Common myeloid progenitor, CD34-positive (primary cell): ENCODE measurements at regions not wholly inside any gene's neighbourhood (a gene's known extent, or its start where the extent isn't known, plus 50 kb on each side); places are given as distances from the start of the nearest gene placed in this dataset.

ENCODE experiments used
- CTCF ChIA-PET: fragments of 350-600 bp; sonication (Branson Sonifier 250); formaldehyde crosslinking; loops from one replicate; lab custom pipeline; 2021; ENCODE audit warnings: antibody characterized with exemption; lab: Charles Lee
- POLR2A ChIA-PET: fragments of 350-600 bp; sonication (Branson Sonifier 250); formaldehyde crosslinking; loops from one replicate; lab custom pipeline; 2021; ENCODE audit warnings: antibody characterized with exemption; lab: Charles Lee
- DNase-seq, 3 donors: peaks; one replicate each; pipeline versions ENCODE4 v3.0.0 to v3.0.0-alpha.2; 2013
- H3K27ac ChIP-seq, 2 experiments: 1 replicate in 1 of 2; 2 replicates in 1 of 2; pipeline ENCODE4 v1.7.0; 2013; ENCODE audit warnings: inconsistent platforms in 2 of 2, low read length in 2 of 2, mild to moderate bottlenecking in 2 of 2, low read depth in 1 of 2, moderate library complexity in 1 of 2; ENCODE audit not compliant: severe bottlenecking in 2 of 2, insufficient read depth in 1 of 2, poor library complexity in 1 of 2
- H3K27me3 ChIP-seq, 5 experiments: replicated peaks in 2 of 5; 1 replicate in 3 of 5; 2 replicates in 2 of 5; pipeline versions ENCODE4 v1.6.1 to v1.7.0; 2013; ENCODE audit warnings: low read length in 4 of 5, mild to moderate bottlenecking in 2 of 5, moderate library complexity in 2 of 5, inconsistent platforms in 1 of 5; ENCODE audit not compliant: insufficient read depth in 5 of 5, control insufficient read depth in 4 of 5
- H3K36me3 ChIP-seq, 4 experiments: 1 replicate in 2 of 4; 2 replicates in 2 of 4; pipeline versions ENCODE4 v1.6.1 to v1.7.0; 2013; ENCODE audit warnings: low read length in 3 of 4, control low read depth in 1 of 4, mild to moderate bottlenecking in 1 of 4; ENCODE audit not compliant: control insufficient read depth in 4 of 4, insufficient read depth in 4 of 4
- H3K4me1 ChIP-seq, 4 experiments: 1 replicate in 3 of 4; 2 replicates in 1 of 4; pipeline versions ENCODE4 v1.6.1 to v1.7.1; 2013; ENCODE audit warnings: low read length in 3 of 4, mild to moderate bottlenecking in 3 of 4, control low read depth in 1 of 4, inconsistent platforms in 1 of 4, moderate library complexity in 1 of 4; ENCODE audit not compliant: control insufficient read depth in 4 of 4, insufficient read depth in 4 of 4; ENCODE audit errors: control extremely low read depth in 1 of 4
- H3K4me3 ChIP-seq, 7 experiments: 1 replicate in 4 of 7; 2 replicates in 3 of 7; pipeline versions ENCODE4 v1.5.1 to v1.7.0; 2013; ENCODE audit warnings: mild to moderate bottlenecking in 7 of 7, low read length in 6 of 7, moderate library complexity in 6 of 7, inconsistent platforms in 2 of 7, low read depth in 2 of 7, control low read depth in 1 of 7; ENCODE audit not compliant: insufficient read depth in 4 of 7, control insufficient read depth in 1 of 7; ENCODE audit errors: extremely low read depth in 1 of 7
- H3K9me3 ChIP-seq, 5 experiments: 1 replicate in 4 of 5; 2 replicates in 1 of 5; pipeline versions ENCODE4 v1.6.1 to v1.7.1; 2013; ENCODE audit warnings: low read length in 4 of 5, mild to moderate bottlenecking in 2 of 5, inconsistent platforms in 1 of 5, low read depth in 1 of 5, moderate library complexity in 1 of 5; ENCODE audit not compliant: control insufficient read depth in 4 of 5, insufficient read depth in 2 of 5; ENCODE audit errors: control extremely low read depth in 1 of 5
- WGBS: methylation state at CpG from one replicate; pipeline ENCODE4 v1.1.5; 2013; ENCODE audit not compliant: insufficient coverage; 5-methylcytosine and 5-hydroxymethylcytosine counted together

DNA sequence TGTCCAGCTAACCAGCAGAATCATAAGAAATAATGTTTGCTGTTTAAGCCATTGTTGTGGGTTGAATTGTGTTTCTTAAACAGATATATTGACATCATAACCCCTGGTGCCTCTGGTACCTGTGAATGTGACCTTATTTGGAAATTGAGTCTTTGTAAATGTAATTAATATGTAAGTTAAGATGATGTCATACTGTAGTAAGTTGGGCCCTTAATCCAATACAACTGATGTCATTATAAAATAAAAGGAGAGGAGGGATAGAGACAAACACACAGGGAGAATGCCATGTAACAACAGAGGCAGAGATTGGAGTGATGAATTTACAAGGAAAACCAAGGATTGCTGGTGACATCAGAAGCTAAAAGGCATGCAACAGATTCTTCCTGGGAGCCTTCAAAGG, 141.4 kb downstream of the ZIC3 start:
- ChIA-PET POLR2A (no interaction called here), CTCF (no interaction called here)
- Histone ChIP-seq H3K4me1 (no peaks in the 10 kb centered on the region), H3K36me3 (no peaks in the 10 kb centered on the region), H3K9me3 (no peaks in the 10 kb centered on the region), H3K27me3 (no peaks in the 10 kb centered on the region), H3K27ac (no peak overlapping the region), H3K4me3 (no peak overlapping the region)
- DNase-seq: no peak

DNA sequence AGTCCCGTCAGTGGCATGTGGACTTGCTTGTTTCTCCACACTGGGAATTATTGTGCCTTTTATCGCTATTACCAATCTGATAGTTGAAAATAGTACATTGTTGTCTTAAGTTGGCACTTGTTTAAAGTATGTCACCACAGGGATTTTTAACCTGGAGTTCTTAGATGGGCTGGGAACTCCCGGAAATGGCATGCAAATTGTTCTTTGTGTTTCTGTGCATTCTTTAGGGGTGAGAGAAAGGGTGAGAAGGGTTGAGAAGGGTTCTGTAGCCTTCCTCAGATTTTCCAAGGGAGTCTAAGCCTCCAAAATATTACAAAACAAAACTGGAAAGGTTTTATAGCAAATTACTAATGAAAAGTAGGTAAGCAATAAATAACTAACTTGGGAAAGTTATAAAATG, 176.9 kb downstream of the ZIC3 start:
- no peak overlapping the region for H3K4me3 ChIP-seq
- no peaks in the 10 kb centered on the region for H3K36me3 ChIP-seq
- POLR2A ChIA-PET: no interaction called here
- H3K9me3 ChIP-seq: no peaks in the 10 kb centered on the region
- H3K4me1 ChIP-seq: no peaks in the 10 kb centered on the region
- no peak overlapping the region for H3K27ac ChIP-seq
- WGBS: 90% methylated on average over 2 of the region's 3 CpGs
- CTCF ChIA-PET: no interaction called here
- no peak for DNase-seq
- no peaks in the 10 kb centered on the region for H3K27me3 ChIP-seq

DNA sequence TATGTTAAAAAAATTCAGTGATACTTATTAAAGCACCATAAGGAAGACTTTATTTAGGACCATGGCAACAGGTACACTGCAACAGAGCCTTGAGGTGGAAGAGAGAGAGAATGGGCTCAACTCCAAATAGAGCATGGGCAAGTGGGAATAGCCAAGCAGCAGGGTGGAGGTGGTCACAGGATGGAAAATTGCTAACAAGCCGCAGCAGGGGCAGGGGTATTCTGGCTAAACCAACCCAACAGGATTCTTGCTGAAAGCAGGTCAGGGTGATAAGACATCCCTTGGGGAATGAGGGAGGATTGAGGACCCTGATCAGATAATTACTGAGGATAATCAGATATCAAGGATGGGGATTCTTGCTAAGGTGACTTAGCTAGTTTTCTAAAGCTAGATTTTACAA, 177.5 kb downstream of the ZIC3 start:
- POLR2A ChIA-PET: no interaction called here
- WGBS: 100% methylated on average over 1 of the region's 1 CpG
- Histone ChIP-seq H3K9me3 (no peaks in the 10 kb centered on the region), H3K36me3 (no peaks in the 10 kb centered on the region), H3K27ac (no peak overlapping the region), H3K4me3 (no peak overlapping the region), H3K4me1 (no peaks in the 10 kb centered on the region), H3K27me3 (no peaks in the 10 kb centered on the region)
- CTCF ChIA-PET: no interaction called here
- no peak for DNase-seq

DNA sequence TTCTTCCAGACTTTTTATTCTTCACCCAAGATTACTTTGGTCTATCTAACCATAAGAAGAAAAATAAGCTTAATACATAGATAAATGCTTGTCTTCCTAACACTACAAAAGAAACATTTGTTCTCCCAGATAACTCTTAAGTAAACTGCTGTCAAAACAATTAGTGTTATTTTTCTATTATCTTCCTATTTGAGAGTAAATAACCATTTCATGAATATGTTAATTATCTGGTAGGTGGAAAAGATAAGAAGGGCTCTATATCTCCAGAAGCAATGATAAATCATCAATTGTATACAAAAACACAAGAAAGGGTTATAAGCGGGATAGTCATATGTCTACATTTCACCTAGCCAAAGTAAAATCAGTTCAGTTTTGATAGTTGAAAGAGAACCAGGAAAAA, 180.4 kb downstream of the ZIC3 start:
- DNase-seq: no peak
- peaks cover 0 to 4% (median 0%) of the 10 kb centered on the region in 5 experiments for H3K27me3 ChIP-seq
- no CpG with 5 or more reads among the region's 1 CpG for WGBS
- no peaks in the 10 kb centered on the region for H3K9me3 ChIP-seq
- H3K4me1 ChIP-seq: no peaks in the 10 kb centered on the region
- H3K36me3 ChIP-seq: no peaks in the 10 kb centered on the region
- H3K4me3 ChIP-seq: no peak overlapping the region
- no peak overlapping the region for H3K27ac ChIP-seq
- POLR2A ChIA-PET: no interaction called here
- CTCF ChIA-PET: no interaction called here

DNA sequence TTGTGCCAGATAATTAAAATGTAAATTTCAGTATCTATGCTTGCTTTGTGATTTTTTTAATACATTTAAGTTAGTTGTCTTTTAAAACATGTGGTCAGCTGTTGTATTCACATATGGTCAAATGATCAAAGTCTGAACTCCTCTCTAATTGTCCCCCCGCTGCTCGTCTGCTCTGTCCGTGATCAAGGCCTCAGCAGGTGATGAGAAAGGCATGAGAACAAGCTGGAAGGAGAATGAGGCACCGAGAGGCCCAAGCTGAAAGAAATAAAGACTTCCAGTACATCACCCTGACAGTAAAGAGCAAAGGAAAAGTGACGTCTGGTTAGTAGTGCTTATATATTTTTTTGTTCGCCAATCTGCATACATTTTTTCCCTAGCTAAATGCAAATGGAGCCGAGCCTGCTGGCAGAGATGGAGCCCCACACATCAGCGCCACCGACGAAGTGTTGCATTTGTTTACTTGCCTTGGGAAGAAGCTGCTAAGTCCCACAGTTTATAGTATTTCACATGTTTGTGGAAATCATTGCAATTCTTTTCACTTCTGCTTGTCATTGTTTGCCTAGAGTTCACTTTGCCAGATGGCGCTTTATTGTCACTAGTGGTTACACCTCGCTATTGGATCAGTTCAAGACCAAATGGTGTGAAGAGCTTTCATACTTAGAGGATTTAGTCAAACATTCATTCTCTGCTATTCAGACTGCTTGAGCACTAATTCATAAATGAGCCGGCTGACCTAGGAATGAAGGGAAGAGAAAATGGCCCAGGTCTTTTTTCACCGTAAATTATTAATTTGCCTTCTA, 181.5 kb downstream of the ZIC3 start:
- no peak overlapping the region for H3K4me3 ChIP-seq
- DNase-seq: no peak
- H3K4me1 ChIP-seq: no peaks in the 10 kb centered on the region
- H3K27ac ChIP-seq: no peak overlapping the region
- peaks cover 0 to 4% (median 0%) of the 10 kb centered on the region in 5 experiments for H3K27me3 ChIP-seq
- no peaks in the 10 kb centered on the region for H3K9me3 ChIP-seq
- 46% methylated on average over 10 of the region's 14 CpGs for WGBS
- H3K36me3 ChIP-seq: no peaks in the 10 kb centered on the region
- CTCF ChIA-PET: interaction anchor here (0.6 kb wide), 1 partner anchor 11 kb away, joined by 3 read pairs; no protein-coding TSS in a partner anchor
- POLR2A ChIA-PET: no interaction called here

DNA sequence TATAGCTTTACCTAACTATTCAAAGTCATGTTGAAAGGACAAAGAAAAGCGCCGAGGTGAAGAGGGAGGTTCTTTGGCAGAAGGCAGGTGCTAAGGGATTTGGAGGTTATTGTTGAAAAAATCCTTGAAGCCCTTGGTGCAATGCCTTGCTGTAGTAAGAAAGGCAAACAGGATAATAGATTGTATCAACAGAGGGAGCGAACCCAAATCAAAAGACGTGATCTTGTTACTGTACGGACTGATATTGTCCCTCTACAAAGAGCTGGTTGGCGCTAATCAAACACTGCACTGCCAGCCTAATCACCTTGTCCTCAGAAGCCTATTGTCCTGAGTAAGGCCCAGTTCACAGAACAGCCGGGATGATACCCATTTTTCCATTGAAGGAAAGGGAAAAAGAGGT, 182.9 kb downstream of the ZIC3 start:
- no peak overlapping the region for H3K4me3 ChIP-seq
- ChIA-PET CTCF (no interaction called here), POLR2A (no interaction called here)
- DNase-seq: no peak
- peaks cover 0 to 4% (median 0%) of the 10 kb centered on the region in 5 experiments for H3K27me3 ChIP-seq
- H3K36me3 ChIP-seq: no peaks in the 10 kb centered on the region
- H3K27ac ChIP-seq: no peak overlapping the region
- 62% methylated on average over 5 of the region's 7 CpGs for WGBS
- H3K9me3 ChIP-seq: no peaks in the 10 kb centered on the region
- H3K4me1 ChIP-seq: no peaks in the 10 kb centered on the region

DNA sequence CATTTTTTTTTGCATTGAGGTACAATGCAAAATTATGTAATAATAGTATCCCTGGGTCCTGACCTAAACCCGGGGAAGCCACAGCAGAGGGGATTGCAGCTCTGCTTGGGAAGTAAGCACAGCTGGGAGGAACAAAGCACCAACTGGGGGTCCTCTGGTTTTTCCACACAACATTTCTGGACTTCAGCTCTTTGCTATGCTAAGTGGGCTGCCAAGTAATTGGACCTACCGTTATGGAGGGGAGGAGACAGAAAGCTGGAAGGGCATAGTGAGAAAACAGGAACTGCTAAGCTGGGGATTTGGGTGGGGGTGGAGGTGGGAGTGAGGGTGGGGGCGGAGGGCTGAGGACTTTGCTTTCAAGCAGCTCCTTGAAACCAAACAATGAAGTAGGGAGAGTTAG, 183.3 kb downstream of the ZIC3 start:
- DNase-seq: no peak
- ChIA-PET CTCF (no interaction called here), POLR2A (no interaction called here)
- WGBS: 33% methylated on average over 1 of the region's 3 CpGs
- Histone ChIP-seq H3K4me1 (no peaks in the 10 kb centered on the region), H3K9me3 (no peaks in the 10 kb centered on the region), H3K4me3 (no peak overlapping the region), H3K27ac (no peak overlapping the region), H3K27me3 (peaks cover 0 to 4% (median 0%) of the 10 kb centered on the region in 5 experiments), H3K36me3 (no peaks in the 10 kb centered on the region)
